Erythroblast (primary cell): ENCODE measurements at regions not wholly inside any gene's neighbourhood (a gene's known extent, or its start where the extent isn't known, plus 50 kb on each side); places are given as distances from the start of the nearest gene placed in this dataset.

ENCODE experiments used
- GATA1 ChIP-seq: IDR thresholded peaks from 2 replicates; pipeline ENCODE4 v1.6.1; 2011; ENCODE audit warnings: low read depth, mild to moderate bottlenecking, control low read depth, low read length, moderate library complexity
- POLR2A ChIP-seq: IDR thresholded peaks from 2 replicates; pipeline ENCODE4 v1.6.1; 2011; ENCODE audit warnings: mild to moderate bottlenecking, low read length

- no peak for TF ChIP-seq POLR2A
- no peak for TF ChIP-seq GATA1
These were observed 392.6 kb downstream of the POM121L12 start for GRCh38 chr7:53428045-53428444.
